ENCODE measurements at regions not wholly inside any gene's neighbourhood (a gene's known extent, or its start where the extent isn't known, plus 50 kb on each side); places are given as distances from the start of the nearest gene placed in this dataset.

- Histone ChIP-seq H3K4me3 (ENCODE audit: insufficient read depth, low read depth, low read length) (no peak overlapping the region), H2AK9ac (replicated peaks; ENCODE audit: low read depth, low read length, poor library complexity) (no peak overlapping the region), H2BK120ac (ENCODE audit: low read depth, low read length) (no peak overlapping the region), H4K91ac (ENCODE audit: insufficient read depth, low read depth, low read length) (no peak overlapping the region), H3K56ac (ENCODE audit: extremely low read depth, insufficient read depth, low read length) (no peak overlapping the region), H2BK15ac (ENCODE audit: low read depth, low read length) (no peak overlapping the region), H3K9me1 (ENCODE audit: insufficient read depth, low read length) (no peaks in the 10 kb centered on the region), H2BK20ac (ENCODE audit: low read depth, low read length) (no peak overlapping the region), H2AK5ac (ENCODE audit: low read depth, low read length) (no peak overlapping the region), H3K27me3 (ENCODE audit: control insufficient read depth, insufficient read depth, low read length) (peaks cover 3% of the 10 kb centered on the region; the same call in 1 of the 2 replicates), H3K36me3 (ENCODE audit: control insufficient read depth, insufficient read depth, low read length) (no peaks in the 10 kb centered on the region), H2AFZ (replicated peaks; ENCODE audit: low read length, poor library complexity) (no peak overlapping the region), H3K4ac (ENCODE audit: low read depth, low read length) (no peak overlapping the region), H2BK5ac (ENCODE audit: low read depth, low read length, poor library complexity, severe bottlenecking) (no peak overlapping the region), H3K18ac (ENCODE audit: low read depth, low read length) (no peak overlapping the region), H4K8ac (ENCODE audit: low read depth in 2 of 2, low read length in 2 of 2) (no peak overlapping the region), H3K14ac (replicated peaks; ENCODE audit: low read depth, low read length) (no peak overlapping the region), H3K9ac (ENCODE audit: low read depth, low read length) (no peak overlapping the region), H3K79me1 (ENCODE audit: low read depth in 1 of 2, low read length in 2 of 2) (no peaks in the 10 kb centered on the region), H3K27ac (ENCODE audit: insufficient read depth, low read length) (no peak overlapping the region), H3K4me1 (ENCODE audit: control insufficient read depth, insufficient read depth, low read length) (no peaks in the 10 kb centered on the region), H3K4me2 (ENCODE audit: low read depth, low read length) (no peak overlapping the region), H4K5ac (ENCODE audit: low read depth, low read length) (no peak overlapping the region), H4K20me1 (ENCODE audit: insufficient read depth, low read length) (no peaks in the 10 kb centered on the region), H3K23ac (ENCODE audit: low read depth, low read length) (no peak overlapping the region), H3K9me3 (ENCODE audit: control insufficient read depth, insufficient read depth, low read length) (peaks cover 4% of the 10 kb centered on the region; the same call in 1 of the 2 replicates)
- intact Hi-C loops (cut with micrococcal nuclease) (no loop called here), in situ Hi-C loops (cut with MboI; ENCODE audit: low sequenced_read_pairs) (no loop called here), dilution Hi-C loops (cut with HindIII; ENCODE audit: low sequenced_read_pairs, unreplicated experiment) (no loop called here)
- ATAC-seq (ENCODE audit: low read depth) (no peak), DNase-seq (no peak)
- TF ChIP-seq CEBPB (IDR thresholded peaks at IDR 0.05; ENCODE audit: low read depth, low read length) (no peak), USF2 (IDR thresholded peaks at IDR 0.05; ENCODE audit: low read depth, low read length) (no peak), POLR2A (IDR thresholded peaks at IDR 0.05; ENCODE audit: low read depth, low read length) (no peak), MAFK (IDR thresholded peaks at IDR 0.05; ENCODE audit: low read depth, low read length) (no peak), SMC3 (IDR thresholded peaks at IDR 0.05; ENCODE audit: low read depth, low read length) (no peak), NFE2L2 (IDR thresholded peaks at IDR 0.05; ENCODE audit: low read depth, low read length) (no peak), MXI1 (IDR thresholded peaks at IDR 0.05; ENCODE audit: borderline replicate concordance, low read depth, low read length) (no peak), RCOR1 (IDR thresholded peaks at IDR 0.05; ENCODE audit: insufficient replicate concordance, low read length) (no peak), RAD21 (IDR thresholded peaks at IDR 0.05; ENCODE audit: low read length) (no peak), FOS (IDR thresholded peaks at IDR 0.05; ENCODE audit: low read depth, low read length) (no peak), BHLHE40 (IDR thresholded peaks at IDR 0.05; ENCODE audit: low read depth, low read length) (no peak), CTCF (conservative IDR thresholded peaks at IDR 0.05; ENCODE audit: low read depth, low read length) (no peak), CHD1 (IDR thresholded peaks at IDR 0.05; ENCODE audit: low read depth, low read length) (no peak), MAZ (IDR thresholded peaks at IDR 0.05; ENCODE audit: borderline replicate concordance, low read depth, low read length) (no peak), ELK1 (IDR thresholded peaks at IDR 0.05; ENCODE audit: borderline replicate concordance, low read depth, low read length) (no peak)
- 50% methylated on average over 2 of the region's 7 CpGs; no CpG with 5 or more reads in 1 of the 2 experiments for WGBS, 2 experiments (ENCODE audit: extremely low coverage in 2 of 2, insufficient read length in 1 of 2)
- ChIA-PET CTCF (no interaction called here), POLR2A (ENCODE audit: unreplicated experiment) (no interaction called here)
- BruUV-seq (replicated peaks): no TSS peak
Observed at GRCh38 chr22:47286590-47286989, 524.1 kb downstream of the TBC1D22A start.

All from IMR-90 (cell line).